ENCODE measurements at regions not wholly inside any gene's neighbourhood (a gene's known extent, or its start where the extent isn't known, plus 50 kb on each side); places are given as distances from the start of the nearest gene placed in this dataset.

GRCh38 chr10:3853547-3854303 is 68.7 kb upstream of the KLF6 start:
- TF ChIP-seq MAX (IDR thresholded peaks at IDR 0.05; ENCODE audit: low read depth, low read length) (no peak), CTCF (IDR thresholded peaks at IDR 0.05; ENCODE audit: low read depth, low read length) (no peak)

Data from NB4 (cell line).